ENCODE measurements at regions not wholly inside any gene's neighbourhood (a gene's known extent, or its start where the extent isn't known, plus 50 kb on each side); places are given as distances from the start of the nearest gene placed in this dataset.

GRCh38 chr4:60648774-60649173 is 551.4 kb upstream of the ADGRL3 start:
- Histone ChIP-seq H3K4me3 (no peak overlapping the region), H3K36me3 (no peaks in the 10 kb centered on the region), H3K9me3 (no peaks in the 10 kb centered on the region), H3K4me1 (no peaks in the 10 kb centered on the region), H3K27ac (no peak overlapping the region), H3K27me3 (no peaks in the 10 kb centered on the region)
- TF ChIP-seq POLR2A (IDR thresholded peaks at IDR 0.05), result no peak
- TF ChIP-seq CTCF (IDR thresholded peaks at IDR 0.05), result no peak
- DNase-seq, result no peak

GRCh38 chr4:60652933-60653332 is 547.2 kb upstream of the ADGRL3 start:
- H3K4me3 ChIP-seq, result no peak overlapping the region
- no peaks in the 10 kb centered on the region for H3K4me1 ChIP-seq
- H3K9me3 ChIP-seq, result no peaks in the 10 kb centered on the region
- no peaks in the 10 kb centered on the region for H3K36me3 ChIP-seq
- no peak for DNase-seq
- H3K27ac ChIP-seq, result no peak overlapping the region
- no peaks in the 10 kb centered on the region for H3K27me3 ChIP-seq
- no peak for TF ChIP-seq CTCF (IDR thresholded peaks at IDR 0.05)

- H3K4me3 ChIP-seq, result no peak overlapping the region
- no peaks in the 10 kb centered on the region for H3K27me3 ChIP-seq
- H3K4me1 ChIP-seq, result no peaks in the 10 kb centered on the region
- H3K36me3 ChIP-seq, result no peaks in the 10 kb centered on the region
- no peak overlapping the region for H3K27ac ChIP-seq
- H3K9me3 ChIP-seq, result no peaks in the 10 kb centered on the region
- TF ChIP-seq CTCF (IDR thresholded peaks at IDR 0.05), result no peak
- no peak for TF ChIP-seq POLR2A (IDR thresholded peaks at IDR 0.05)
- DNase-seq, result no peak
These were observed 544.8 kb upstream of the ADGRL3 start for GRCh38 chr4:60655356-60655755.

DNA sequence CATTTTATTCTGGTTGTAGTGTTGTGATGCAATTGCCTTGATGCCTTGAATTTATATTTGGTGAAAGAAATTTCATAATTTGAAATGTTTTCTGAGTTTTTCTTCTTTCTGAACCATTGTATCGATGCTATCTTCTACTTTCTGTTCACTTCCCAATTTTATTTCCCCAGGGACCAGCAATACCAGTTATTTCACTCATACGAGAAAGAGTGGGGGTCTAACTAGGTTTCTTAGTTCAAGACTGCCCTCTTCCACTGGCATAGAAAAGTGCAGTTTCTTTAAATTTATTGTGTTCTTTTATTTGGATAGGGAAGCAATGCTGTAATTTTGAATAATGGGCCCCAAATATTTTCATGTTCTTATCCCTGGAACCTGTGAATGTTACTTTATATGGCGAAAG is 544.0 kb upstream of the ADGRL3 start:
- Histone ChIP-seq H3K4me3 (no peak overlapping the region), H3K27ac (no peak overlapping the region), H3K36me3 (no peaks in the 10 kb centered on the region), H3K9me3 (no peaks in the 10 kb centered on the region), H3K27me3 (no peaks in the 10 kb centered on the region), H3K4me1 (no peaks in the 10 kb centered on the region)
- no peak for TF ChIP-seq POLR2A (IDR thresholded peaks at IDR 0.05)
- no peak for TF ChIP-seq CTCF (IDR thresholded peaks at IDR 0.05)
- DNase-seq, result no peak

- no peaks in the 10 kb centered on the region for H3K4me1 ChIP-seq
- no peaks in the 10 kb centered on the region for H3K27me3 ChIP-seq
- H3K27ac ChIP-seq, result no peak overlapping the region
- no peaks in the 10 kb centered on the region for H3K36me3 ChIP-seq
- no peaks in the 10 kb centered on the region for H3K9me3 ChIP-seq
- TF ChIP-seq CTCF (IDR thresholded peaks at IDR 0.05) (no peak), POLR2A (IDR thresholded peaks at IDR 0.05) (no peak)
- DNase-seq, result no peak
- H3K4me3 ChIP-seq, result no peak overlapping the region
These were observed 543.1 kb upstream of the ADGRL3 start for GRCh38 chr4:60657041-60657440.

DNA sequence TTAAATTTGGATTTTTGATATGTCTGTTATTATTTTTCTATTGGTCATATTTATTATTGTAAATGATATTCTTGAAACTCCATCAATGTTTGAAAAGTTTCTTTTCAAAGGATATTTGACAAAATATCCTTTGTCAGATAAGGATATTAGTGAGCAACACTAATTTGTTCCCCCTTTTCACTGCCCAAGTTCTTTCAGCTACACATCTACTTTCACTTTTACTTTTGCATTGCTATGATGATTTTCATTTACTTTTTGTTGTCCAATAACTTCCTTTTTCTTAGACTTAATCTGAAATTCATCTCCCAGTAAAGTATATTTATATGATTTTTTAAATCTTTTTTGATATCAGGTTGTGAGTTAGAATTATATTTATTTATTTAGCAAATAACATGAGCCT is 542.3 kb upstream of the ADGRL3 start:
- no peak overlapping the region for H3K4me3 ChIP-seq
- no peaks in the 10 kb centered on the region for H3K27me3 ChIP-seq
- DNase-seq, result no peak
- H3K27ac ChIP-seq, result no peak overlapping the region
- H3K9me3 ChIP-seq, result no peaks in the 10 kb centered on the region
- no peaks in the 10 kb centered on the region for H3K4me1 ChIP-seq
- TF ChIP-seq POLR2A (IDR thresholded peaks at IDR 0.05), result no peak
- TF ChIP-seq CTCF (IDR thresholded peaks at IDR 0.05), result no peak
- no peaks in the 10 kb centered on the region for H3K36me3 ChIP-seq

Measured in Peyer's patch (tissue), 4 donors.